ENCODE measurements at regions not wholly inside any gene's neighbourhood (a gene's known extent, or its start where the extent isn't known, plus 50 kb on each side); places are given as distances from the start of the nearest gene placed in this dataset.
"Not testable (repeated sequence)": the region's sequence is repeated elsewhere in the genome, so short reads cannot be mapped to it uniquely, and the experiment has no call there.

DNA sequence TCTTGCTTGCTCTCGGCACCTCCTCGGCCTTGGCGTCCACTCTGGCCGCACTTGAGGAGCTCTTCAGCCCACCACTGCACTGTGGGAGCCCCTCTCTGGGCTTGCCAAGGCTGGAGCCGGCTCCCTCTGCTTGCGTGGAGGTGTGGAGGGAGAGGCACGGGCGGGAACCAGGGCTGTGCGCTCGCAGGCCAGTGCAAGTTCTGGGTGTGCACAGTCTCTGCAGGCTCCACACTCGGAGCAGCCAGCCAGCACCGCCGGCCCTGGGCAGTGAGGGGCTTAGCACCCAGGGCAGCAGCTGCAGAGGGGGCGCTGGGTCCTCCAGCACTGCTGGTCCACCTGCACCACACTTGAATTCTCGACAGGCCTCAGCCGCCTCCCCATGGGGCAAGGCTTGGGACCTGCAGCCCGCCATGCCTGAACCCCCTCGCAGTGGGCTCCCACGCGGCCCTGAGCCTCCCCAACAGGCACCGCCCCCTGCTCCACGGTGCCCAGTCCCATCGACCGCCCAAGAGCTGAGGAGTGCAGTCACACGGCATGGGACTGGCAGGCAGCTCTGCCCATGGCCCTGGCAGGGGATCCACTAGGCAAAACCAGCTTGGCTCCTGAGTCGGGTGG is 411.2 kb upstream of the CHAC2 start:
- DNase-seq: no peak

DNA sequence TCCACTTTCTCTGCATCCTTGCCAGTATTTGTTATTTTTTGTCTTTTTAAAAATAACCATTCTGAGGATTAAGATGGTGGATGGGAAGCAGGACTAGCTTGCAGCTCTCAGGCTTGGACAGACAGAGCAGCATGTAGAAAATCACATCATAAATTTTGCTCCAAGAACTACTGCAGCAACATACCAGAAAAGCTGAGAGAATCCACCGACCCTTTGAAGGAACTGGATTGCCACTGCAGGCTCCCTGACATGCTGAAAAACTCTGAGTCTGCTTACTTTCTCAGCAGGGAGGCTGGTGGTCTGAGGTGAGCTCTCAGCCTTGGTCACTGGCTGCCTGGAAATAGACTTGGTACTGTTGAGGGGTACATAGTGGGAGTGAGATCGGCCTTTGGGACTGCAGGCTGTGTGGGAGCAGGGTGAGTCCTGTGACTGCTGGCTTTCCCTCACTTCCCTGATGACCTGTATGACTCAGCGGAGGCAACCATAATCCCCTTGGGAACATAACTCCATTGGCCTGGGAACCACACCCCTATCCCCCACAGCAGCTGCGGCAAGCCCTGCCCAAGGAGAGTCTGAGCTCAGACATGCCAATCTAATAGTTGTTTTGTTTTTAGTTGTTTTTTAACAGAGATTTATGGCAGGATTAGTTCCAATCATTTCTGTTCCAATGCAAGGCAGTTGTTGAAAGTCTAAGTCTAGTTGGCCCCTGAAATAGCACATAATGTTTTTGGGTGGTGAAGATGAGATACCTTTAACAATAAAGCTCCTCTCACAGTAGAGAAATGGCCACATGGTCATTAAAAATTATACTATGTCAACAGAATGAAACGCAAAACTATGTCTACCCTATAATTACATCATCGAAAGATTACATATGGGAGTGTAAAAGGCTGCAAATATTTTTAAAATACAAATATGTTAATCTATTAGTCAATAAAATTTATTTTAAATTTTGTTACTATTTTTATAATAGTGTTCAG is 414.2 kb upstream of the CHAC2 start:
- no peak for DNase-seq

DNA sequence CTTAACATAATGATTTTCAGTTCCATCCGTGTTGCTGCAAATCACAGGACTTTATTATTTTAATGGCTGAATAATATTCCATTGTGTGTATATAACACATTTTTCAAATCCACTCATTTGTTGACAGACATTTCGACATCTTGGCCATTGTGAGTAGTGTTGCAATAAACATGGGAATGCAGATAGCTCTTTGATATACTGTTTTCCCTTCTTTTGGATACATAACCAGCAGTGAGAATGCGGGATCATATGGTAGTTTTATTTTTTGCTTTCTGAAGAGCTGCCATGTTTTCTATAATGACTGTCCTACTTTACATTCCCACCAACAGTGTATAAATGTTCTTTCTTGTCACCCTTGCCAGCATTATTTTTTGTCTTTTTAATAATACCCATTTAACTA is 420.3 kb upstream of the CHAC2 start:
- DNase-seq: no peak

DNA sequence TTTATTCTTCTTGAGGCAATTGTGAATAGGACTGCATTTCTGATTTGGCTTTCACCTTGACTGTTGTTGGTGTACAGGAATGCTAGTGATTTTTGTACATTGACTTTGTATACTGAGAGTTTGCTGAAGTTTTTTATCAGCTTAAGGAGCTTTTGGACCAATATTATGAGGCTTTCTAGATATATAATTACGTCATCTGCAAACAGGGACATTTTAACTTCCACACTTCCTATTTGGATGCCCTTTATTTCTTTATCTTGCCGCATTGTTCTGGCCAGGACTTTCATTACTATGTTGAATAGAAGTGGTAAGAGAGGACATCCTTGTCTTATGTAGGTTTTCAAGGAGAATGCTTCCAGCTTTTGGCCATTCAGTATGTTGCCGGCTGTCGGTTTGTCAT is 425.4 kb upstream of the CHAC2 start:
- no peak for DNase-seq

DNA sequence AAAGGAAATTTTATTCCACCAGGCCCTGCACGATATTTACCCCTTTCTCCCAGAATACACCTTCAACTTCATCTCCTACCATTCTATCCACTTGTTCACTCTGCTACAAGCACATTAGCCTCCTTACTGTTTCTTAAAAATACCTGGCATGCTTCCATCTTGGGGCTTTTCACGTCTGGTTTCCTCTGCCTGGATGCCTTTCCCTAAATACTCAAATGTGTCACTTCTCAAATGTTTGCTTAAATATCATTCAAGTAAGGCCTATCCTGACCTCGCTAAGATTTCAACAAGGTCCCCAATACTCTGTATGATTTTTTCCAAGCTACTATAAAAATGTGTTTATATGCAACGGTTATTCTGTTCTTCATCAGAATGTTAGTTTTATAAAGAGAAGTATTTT is 433.0 kb upstream of the CHAC2 start:
- no peak for DNase-seq

DNA sequence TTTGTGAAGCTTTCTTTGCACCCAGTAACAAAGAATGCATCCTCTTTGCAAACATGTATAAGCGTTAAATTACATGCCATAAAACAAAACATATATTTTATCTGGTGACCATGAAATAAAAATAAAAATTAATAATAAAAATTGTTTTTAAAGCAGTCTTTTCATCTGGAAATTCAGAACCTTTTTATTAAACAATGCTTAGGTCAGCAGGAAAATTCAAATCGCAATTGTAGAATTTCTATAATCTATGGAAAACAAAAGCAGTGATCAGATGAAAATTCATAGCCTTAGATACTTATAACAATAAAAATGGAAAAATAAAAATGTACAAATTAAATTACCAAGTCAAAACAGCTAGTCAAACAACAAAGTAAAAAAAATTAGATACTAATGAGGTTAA is 435.9 kb upstream of the CHAC2 start:
- no peak for DNase-seq

DNA sequence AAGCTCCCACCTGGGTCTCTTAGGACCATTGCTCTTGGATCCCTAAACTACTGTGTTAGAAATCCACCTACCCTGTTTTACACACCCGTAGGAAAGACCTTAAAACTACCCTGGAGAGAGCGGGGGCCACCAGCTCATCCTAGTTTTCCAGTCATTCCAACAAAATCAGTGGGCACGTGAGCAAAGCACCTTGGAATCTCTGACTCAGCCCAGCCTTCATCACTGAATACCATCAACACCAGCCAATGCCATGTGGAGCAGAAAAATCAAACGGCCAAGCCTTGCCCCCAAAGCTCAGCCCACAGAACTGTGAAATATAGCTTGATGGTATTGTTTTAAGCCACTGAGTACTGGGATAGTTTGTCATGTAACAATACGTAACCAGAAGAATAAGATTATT is 449.7 kb upstream of the CHAC2 start:
- DNase-seq: no peak

DNA sequence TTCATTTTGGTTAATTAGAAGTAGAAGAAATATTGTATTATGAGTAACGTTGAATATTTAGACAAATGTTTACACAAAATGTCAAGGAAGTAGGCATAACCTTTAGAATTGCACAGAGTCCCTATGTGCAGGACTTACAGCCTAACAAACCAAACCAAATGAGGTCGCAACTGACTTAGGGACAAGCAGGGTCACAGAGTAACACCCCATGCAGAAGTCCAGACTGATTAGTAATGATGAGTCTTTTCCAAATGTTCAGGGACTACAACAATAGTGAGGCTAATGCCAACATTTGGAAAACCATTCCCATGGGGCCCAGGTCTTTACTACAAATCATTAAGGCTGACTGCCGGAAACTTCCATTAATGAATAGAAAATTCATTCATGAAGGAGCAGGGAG is 452.5 kb upstream of the CHAC2 start:
- no peak for DNase-seq

DNA sequence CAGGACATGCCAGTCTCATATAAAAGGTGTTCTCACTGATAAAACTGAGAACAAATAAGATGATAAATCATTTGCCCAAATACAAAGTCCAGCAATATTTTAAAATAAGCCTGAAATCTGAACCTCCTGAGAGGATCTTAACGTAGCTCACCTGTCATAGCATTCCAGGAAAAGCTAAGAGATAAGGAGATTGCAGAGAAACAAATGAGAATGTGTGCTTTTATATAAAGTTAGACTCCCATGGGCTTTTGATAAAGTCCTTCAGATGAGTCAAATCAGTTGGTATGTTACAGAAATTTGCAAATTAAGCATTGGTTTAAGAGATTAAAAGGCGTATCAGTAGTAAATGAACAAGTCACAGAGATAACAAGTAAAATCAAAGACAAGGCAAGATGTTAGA is 452.9 kb upstream of the CHAC2 start:
- DNase-seq: no peak

DNA sequence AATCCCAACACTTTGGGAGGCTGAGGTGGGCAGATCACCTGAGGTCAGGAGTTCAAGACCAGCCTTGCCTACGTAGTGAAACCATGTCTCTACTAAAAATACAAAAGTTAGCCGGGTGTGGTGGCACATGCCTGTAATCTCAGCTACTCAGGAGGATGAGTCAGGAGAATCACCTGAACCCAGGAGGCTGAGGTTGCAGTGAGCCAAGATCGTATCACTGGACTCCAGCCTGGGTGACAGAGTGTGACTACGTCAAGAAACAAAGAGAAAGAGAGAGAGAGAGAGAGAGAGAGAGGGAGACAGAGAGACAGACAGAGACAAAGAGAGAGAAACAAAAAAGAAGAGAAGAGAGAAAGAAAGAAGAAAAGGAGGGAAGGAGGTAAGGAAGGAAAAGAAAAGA is 454.0 kb upstream of the CHAC2 start:
- not testable (repeated sequence) for DNase-seq

DNA sequence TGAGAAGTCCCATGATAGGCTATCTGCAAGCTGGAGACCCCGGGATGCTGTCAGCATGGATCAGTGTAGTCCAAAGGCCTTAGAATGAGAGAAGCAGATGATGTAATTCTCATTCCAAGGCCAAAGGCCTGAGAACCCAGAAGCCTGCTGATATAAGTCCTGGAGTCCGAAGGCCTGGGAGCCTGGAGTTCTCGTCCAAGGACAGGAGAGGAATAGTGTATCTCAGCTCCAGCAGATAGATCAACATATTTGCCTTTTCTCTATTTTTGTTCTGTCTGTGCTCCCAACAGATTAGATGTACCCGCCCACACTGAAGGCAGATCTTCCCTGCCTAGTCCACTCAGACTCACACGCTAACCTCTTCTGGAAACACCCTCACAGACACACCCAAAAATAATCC is 454.9 kb upstream of the CHAC2 start:
- DNase-seq: no peak

DNA sequence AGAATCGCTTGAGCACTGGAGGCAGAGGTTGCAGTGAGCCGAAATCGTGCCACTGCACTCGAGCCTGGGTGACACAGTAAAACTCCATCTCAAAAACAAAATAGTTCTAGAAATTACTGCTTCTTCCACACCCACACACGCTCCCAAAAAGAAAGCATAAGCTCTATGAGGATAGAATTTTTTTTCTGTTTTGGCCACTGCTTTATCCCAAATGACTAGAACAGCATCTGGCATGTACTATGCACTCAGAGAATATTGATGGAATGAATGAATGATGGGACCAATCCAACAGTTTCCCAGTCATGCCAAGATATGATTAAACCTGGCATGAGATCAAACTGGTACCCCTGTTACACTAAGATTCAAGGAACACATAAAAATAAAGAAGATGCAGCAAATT is 455.4 kb upstream of the CHAC2 start:
- no peak for DNase-seq

DNA sequence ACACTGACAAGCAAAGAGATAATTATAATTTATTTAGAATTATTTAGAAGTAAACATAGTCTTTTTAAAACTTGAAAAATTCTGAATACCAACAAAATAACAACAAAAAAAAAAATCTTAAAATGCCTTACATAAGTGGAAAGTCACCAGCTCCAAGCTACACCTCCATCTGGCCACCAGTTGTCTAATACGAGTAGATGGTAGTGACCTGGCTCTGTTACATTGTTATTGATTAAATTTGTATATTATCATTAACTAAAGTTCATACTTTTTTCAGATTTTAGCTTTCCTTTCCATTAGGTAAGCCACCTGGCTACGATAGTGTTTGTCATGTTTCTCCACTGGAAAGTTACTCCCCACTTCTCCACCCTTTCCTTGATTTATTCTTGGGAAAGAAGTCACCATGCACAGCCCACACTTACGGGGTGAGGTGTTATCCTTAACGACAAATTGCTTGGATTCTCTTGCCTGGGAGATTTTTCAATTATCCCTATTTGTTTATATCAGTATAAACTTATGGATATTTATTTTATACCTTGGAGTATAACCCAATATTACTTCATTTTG is 464.5 kb upstream of the CHAC2 start:
- no peak for DNase-seq

DNA sequence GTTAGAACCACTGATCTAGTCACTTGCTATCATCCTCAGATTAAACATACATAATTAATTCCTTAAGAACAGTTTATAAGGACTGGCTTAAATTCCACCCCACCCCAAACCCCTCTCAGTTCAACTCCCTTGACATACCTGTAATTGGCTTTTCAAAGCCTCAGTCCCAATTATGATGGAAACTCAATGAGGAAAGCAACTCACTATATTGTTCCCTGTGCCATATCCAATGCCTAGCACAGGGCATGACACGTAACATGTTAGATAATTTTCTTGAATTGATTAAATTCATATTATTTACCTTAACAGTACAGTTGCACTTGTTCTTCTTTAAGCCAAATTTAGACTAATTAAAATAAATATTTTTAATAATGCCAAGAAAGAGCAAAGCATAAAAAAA is 465.1 kb upstream of the CHAC2 start:
- DNase-seq: no peak

DNA sequence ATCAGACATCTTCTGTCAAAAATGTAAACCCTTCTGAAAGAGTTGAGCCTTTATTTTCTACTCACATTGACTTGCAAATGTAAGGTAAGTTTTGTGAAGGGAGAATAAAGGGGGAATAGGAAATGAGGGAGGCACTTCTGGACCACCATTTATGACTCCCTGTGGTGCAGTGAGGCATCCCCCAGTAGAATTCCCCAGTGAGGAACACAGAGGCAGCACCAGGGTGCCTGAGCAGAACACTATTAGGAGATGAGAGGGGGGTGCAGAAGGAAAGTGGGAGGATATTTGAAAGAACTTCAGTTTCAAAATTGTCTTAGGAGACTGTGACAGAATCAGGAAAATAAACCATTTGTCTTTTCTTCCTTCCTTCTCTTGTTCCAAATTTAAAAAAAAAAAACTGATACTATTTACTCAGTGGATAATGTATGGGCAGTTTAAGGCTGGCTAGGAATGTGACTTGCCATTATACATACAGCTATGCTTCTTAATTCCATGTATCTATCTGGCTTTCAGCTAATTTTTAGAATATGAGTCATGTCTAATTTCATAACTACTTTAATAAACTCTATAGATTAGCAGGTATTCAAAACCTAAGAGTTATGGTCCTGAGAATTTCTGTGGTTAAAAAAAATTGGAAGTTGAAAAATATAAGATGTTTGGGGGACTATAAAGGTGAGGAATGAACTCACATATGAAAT is 478.1 kb upstream of the CHAC2 start:
- DNase-seq: no peak

DNA sequence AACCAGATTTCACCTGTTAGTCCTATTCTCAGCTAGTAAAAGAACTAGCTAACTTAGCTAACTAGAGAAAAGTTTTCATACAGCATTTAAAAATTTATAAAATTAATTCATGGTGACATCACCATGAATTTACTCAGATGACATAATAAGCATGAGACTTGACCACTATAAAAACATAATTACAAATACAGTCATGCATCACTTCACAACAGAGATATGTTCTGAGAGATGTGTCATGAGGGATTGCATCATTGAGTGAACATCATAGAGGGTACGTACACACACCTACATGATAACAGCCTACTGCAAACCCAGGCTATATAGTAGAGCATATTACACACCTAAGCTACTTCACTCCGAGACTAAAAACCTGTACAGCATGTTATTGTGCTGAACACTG is 481.3 kb upstream of the CHAC2 start:
- DNase-seq: no peak

DNA sequence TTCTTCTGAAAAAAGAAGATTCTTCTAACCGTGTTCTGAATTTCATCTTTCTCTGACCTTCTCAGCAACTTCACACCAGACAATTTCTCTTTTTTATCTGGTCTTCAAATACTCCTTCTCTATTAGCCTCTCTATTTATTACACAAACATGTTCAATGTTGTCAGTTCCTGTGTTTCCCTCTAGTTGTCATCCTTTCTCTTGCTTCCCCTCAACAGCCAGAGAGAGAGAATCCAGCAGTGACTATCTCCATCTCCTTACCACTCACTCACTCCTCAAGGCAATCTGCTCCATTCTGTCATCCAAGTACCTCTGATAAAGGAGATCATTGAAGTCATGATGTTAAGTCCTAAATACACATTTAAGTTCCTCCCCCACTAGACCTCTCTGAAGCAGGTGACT is 491.9 kb upstream of the CHAC2 start:
- no peak for DNase-seq

DNA sequence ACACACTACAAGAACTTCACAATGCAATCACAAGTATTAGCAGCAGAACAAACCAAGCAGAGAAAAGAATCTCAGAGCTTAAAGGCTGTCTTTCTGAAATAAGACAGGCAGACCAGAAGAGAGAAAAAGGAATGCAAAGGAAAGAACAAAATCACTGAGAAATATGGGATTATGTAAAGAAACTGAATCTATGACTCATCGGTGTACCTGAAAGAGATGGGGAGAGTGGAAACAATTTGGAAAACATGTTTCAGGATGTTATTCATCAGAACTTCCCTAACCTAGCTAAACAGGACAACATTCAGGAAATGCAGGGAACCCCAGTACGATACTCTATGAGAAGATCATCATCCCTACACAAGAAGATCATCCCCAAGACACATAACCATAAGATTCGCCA is 499.0 kb upstream of the CHAC2 start:
- no peak for DNase-seq

DNA sequence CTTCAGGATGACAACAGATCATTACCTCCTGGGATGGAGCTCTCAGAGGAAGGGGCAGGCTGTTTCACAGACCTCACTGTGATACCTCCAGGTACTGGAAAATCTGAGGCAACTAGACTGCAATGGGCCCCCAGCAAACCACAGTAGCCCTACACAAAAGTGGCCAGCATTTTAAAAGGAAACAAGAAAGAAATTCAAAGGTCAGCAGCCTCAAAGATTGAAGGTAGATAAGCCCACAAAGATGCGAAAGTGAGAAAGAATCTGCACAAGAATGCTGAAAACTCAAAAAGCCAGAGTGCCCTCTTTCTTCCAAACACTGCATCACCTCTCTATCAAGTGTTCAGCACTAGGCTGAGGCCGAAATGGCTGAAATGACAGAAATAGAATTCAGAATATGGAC is 499.5 kb upstream of the CHAC2 start:
- DNase-seq: no peak

DNA sequence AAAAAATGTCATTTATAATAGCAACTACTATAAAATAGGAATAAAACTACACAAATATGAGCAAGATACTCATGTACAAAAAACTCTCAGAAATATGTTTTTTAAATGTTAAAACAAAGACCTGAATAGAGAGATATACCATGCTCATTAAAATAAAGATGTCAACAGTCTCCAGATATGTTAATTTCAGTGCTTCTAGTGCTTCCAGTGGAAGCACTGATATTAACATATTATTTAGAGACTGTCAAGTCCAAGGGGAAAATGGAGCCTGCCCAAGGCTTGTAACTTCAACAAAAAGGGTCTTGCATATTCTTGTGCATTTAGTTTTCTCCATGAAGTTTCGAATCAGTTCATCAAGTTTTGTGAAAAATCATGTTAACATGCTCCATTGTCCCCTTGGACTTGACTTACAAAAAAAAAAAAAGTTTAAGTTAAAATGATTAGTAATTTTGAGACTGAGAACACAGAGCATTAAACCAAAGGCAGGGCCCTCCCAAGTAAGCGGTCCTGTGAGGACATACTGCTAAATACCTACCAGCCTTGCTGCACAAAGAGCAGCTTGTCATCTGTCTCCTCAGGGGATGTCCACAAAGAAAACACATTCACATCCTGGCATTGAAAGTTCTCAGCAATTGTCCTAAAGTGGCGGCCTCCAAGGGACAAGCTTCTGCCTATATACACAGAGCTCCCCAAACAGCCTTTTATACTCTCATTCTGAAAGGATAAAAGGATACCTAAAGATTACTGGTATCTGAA is 501.9 kb upstream of the CHAC2 start:
- DNase-seq: no peak

DNA sequence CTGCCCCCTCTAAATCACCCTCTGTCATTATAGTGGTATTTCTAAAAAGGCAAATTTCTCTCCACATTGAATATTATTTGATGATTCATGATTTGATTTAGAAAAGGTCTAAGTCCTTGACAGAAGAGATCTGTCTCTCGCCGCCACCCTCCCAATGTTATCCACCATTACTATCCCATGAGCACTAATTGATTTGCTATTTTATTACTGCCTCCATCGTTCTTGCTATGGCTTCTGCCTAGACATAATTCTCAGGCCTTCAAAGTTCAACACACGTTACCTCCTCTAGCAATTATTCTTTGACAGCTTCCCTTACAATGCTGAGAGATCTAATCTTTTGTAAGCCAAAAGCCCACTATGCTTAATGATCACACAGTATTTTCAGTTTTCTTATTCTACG is 507.0 kb upstream of the CHAC2 start:
- no peak for DNase-seq

DNA sequence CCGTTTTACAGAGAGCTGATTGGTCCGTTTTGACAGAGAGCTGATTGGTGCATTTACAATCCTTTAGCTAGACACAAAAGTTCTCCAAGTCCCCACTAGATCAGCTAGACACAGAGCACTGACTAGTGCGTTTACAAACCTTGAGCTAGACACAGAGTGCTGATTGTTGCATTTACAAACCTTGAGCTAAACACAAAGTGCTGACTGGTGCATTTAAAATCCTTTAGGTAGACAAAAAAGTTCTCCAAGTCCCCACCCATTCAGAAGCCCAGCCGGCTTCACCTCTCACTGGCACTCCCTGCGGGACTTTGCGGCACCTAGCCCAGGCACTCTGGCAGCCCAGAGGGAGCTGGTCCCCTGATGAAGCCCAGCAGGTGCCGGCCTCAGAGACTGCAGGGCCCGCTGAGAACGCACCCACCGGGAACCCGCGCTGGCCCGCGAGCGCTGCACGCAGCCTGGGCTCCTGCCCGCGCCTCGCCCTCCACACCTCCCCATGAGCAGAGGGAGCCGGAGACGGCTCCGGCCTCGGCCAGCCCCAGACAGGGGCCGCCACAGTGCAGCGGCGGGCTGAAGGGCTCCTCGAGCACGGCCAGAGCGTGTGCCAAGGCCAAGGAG is 508.1 kb upstream of the CHAC2 start:
- no peak for DNase-seq

All from inflammatory macrophage (primary cell).